Liver (tissue), 7 donors: ENCODE measurements at regions not wholly inside any gene's neighbourhood (a gene's known extent, or its start where the extent isn't known, plus 50 kb on each side); places are given as distances from the start of the nearest gene placed in this dataset.

ENCODE experiments used
- DNase-seq: peaks from one replicate; pipeline ENCODE4 v3.0.0-alpha.2; 2017; ENCODE audit warnings: low spot score
- H3K27ac ChIP-seq, 2 donors: one replicate each; pipeline ENCODE4 v1.7.0; 2013; ENCODE audit warnings: inconsistent platforms in 2 of 2, low read length in 2 of 2, control low read depth in 1 of 2, low read depth in 1 of 2, mild to moderate bottlenecking in 1 of 2
- H3K27me3 ChIP-seq, 4 donors: one replicate each; pipeline versions ENCODE4 v1.6.1 to v1.7.0; 2013; ENCODE audit warnings: low read length in 3 of 4, inconsistent platforms in 1 of 4, mild to moderate bottlenecking in 1 of 4, moderate library complexity in 1 of 4; ENCODE audit not compliant: control insufficient read depth in 4 of 4, insufficient read depth in 4 of 4
- H3K36me3 ChIP-seq, 4 donors: one replicate each; pipeline versions ENCODE4 v1.6.1 to v1.7.0; 2013; ENCODE audit warnings: low read length in 3 of 4, mild to moderate bottlenecking in 3 of 4, low read depth in 1 of 4, moderate library complexity in 1 of 4; ENCODE audit not compliant: control insufficient read depth in 4 of 4, insufficient read depth in 3 of 4
- H3K4me1 ChIP-seq, 4 donors: one replicate each; pipeline versions ENCODE4 v1.6.1 to v1.7.0; 2013; ENCODE audit warnings: low read length in 3 of 4, mild to moderate bottlenecking in 3 of 4, moderate library complexity in 1 of 4; ENCODE audit not compliant: control insufficient read depth in 4 of 4, insufficient read depth in 4 of 4
- H3K4me3 ChIP-seq, 3 donors: one replicate each; pipeline versions ENCODE4 v1.6.1 to v1.7.0; 2013; ENCODE audit warnings: low read length in 3 of 3, control low read depth in 1 of 3, low read depth in 1 of 3, mild to moderate bottlenecking in 1 of 3
- H3K9ac ChIP-seq, 2 donors: one replicate each; pipeline ENCODE4 v1.7.0; 2013; ENCODE audit warnings: low read length in 2 of 2, mild to moderate bottlenecking in 2 of 2, moderate library complexity in 2 of 2, control low read depth in 1 of 2, low read depth in 1 of 2
- H3K9me3 ChIP-seq, 4 donors: one replicate each; pipeline versions ENCODE4 v1.6.1 to v1.7.0; 2013; ENCODE audit warnings: low read length in 3 of 4; ENCODE audit not compliant: control insufficient read depth in 4 of 4
- ATF3 ChIP-seq: IDR thresholded peaks from 2 replicates; pipeline ENCODE4 v1.6.1; 2016; ENCODE audit warnings: antibody characterized with exemption
- EGR1 ChIP-seq, 2 donors: IDR thresholded peaks; 2 replicates each; pipeline ENCODE4 v1.6.1; 2016 to 2018; ENCODE audit warnings: antibody characterized with exemption in 2 of 2, low read depth in 2 of 2
- FOXA1 ChIP-seq: IDR thresholded peaks from 2 replicates; pipeline ENCODE4 v1.6.1; 2016; ENCODE audit warnings: antibody characterized with exemption
- FOXA2 ChIP-seq: IDR thresholded peaks from 2 replicates; pipeline ENCODE4 v1.6.1; 2016; ENCODE audit warnings: antibody characterized with exemption
- GABPA ChIP-seq, 2 donors: IDR thresholded peaks in 1 of 2; conservative IDR thresholded peaks in 1 of 2; 2 replicates each; pipeline ENCODE4 v1.6.1; 2016; ENCODE audit warnings: antibody characterized with exemption in 2 of 2, mild to moderate bottlenecking in 1 of 2, moderate library complexity in 1 of 2
- HNF4A ChIP-seq, 2 donors: conservative IDR thresholded peaks; 2 replicates each; pipeline ENCODE4 v1.6.1; 2016; ENCODE audit warnings: antibody characterized with exemption in 2 of 2, mild to moderate bottlenecking in 2 of 2
- HNF4G ChIP-seq: IDR thresholded peaks from 2 replicates; pipeline ENCODE4 v1.6.1; 2016; ENCODE audit warnings: antibody characterized with exemption
- JUND ChIP-seq, 2 donors: IDR thresholded peaks; 2 replicates each; pipeline ENCODE4 v1.6.1; 2016; ENCODE audit warnings: antibody characterized with exemption in 2 of 2
- MAX ChIP-seq: IDR thresholded peaks from 2 replicates; pipeline ENCODE4 v1.6.1; 2016; ENCODE audit warnings: antibody characterized with exemption
- NR2F2 ChIP-seq: IDR thresholded peaks from 2 replicates; pipeline ENCODE4 v1.6.1; 2016; ENCODE audit warnings: antibody characterized with exemption
- RAD21 ChIP-seq, 2 donors: IDR thresholded peaks; 2 replicates each; pipeline ENCODE4 v1.6.1; 2016; ENCODE audit warnings: antibody characterized with exemption in 2 of 2, mild to moderate bottlenecking in 2 of 2
- REST ChIP-seq: IDR thresholded peaks from 2 replicates; pipeline ENCODE4 v1.6.1; 2016; ENCODE audit warnings: antibody characterized with exemption, mild to moderate bottlenecking
- SP1 ChIP-seq: IDR thresholded peaks from 2 replicates; pipeline ENCODE4 v1.6.1; 2018; ENCODE audit warnings: antibody characterized with exemption, mild to moderate bottlenecking
- TAF1 ChIP-seq: conservative IDR thresholded peaks from 2 replicates; pipeline ENCODE4 v1.6.1; 2016; ENCODE audit warnings: antibody characterized with exemption, mild to moderate bottlenecking
- YY1 ChIP-seq: IDR thresholded peaks from 2 replicates; pipeline ENCODE4 v1.6.1; 2016; ENCODE audit warnings: antibody characterized with exemption, mild to moderate bottlenecking
- ZBTB33 ChIP-seq: IDR thresholded peaks from 2 replicates; pipeline ENCODE4 v1.6.1; 2016; ENCODE audit warnings: antibody characterized with exemption
- WGBS: extraction: QIAGEN DNeasy Blood & Tissue Kit; methylation state at CpG from one replicate; pipeline ENCODE4 v1.1.7; 2013; 5-methylcytosine and 5-hydroxymethylcytosine counted together
- donor health status: healthy.
- donor health status: healthy.
- donor health status: healthy.
- donor health status: healthy.

- TF ChIP-seq NR2F2 (no peak), YY1 (no peak), GABPA (IDR thresholded peaks at IDR 0.05 in 1 of 2, conservative IDR thresholded peaks at IDR 0.05 in 1 of 2) (no peak)
- H3K36me3 ChIP-seq, result no peaks in the 10 kb centered on the region
- no peak for DNase-seq
- H3K27ac ChIP-seq, result no peak overlapping the region
- WGBS, result 72% methylated on average over 2 of the region's 2 CpGs
- no peaks in the 10 kb centered on the region for H3K4me1 ChIP-seq
- H3K27me3 ChIP-seq, result no peaks in the 10 kb centered on the region
- H3K9ac ChIP-seq, result no peak overlapping the region
- H3K4me3 ChIP-seq, result no peak overlapping the region
- no peaks in the 10 kb centered on the region for H3K9me3 ChIP-seq
Observed at GRCh38 chr6:111989743-111990142, 64.2 kb upstream of the CCN6 start.

GRCh38 chr6:111990214-111990613 is 63.7 kb upstream of the CCN6 start:
- H3K27ac ChIP-seq, result no peak overlapping the region
- H3K9me3 ChIP-seq, result no peaks in the 10 kb centered on the region
- no peak for DNase-seq
- no peaks in the 10 kb centered on the region for H3K4me1 ChIP-seq
- no peaks in the 10 kb centered on the region for H3K36me3 ChIP-seq
- 82% methylated on average over 2 of the region's 2 CpGs for WGBS
- H3K4me3 ChIP-seq, result no peak overlapping the region
- no peak for TF ChIP-seq ATF3
- no peak for TF ChIP-seq REST
- TF ChIP-seq FOXA2, result no peak
- no peak for TF ChIP-seq RAD21 (IDR thresholded peaks at IDR 0.05)
- no peak for TF ChIP-seq FOXA1
- TF ChIP-seq ZBTB33, result no peak
- no peak for TF ChIP-seq NR2F2
- TF ChIP-seq SP1, result no peak
- TF ChIP-seq MAX, result no peak
- TF ChIP-seq HNF4G, result no peak
- TF ChIP-seq HNF4A (conservative IDR thresholded peaks at IDR 0.05), result no peak
- no peak for TF ChIP-seq TAF1
- no peak for TF ChIP-seq JUND (IDR thresholded peaks at IDR 0.05)
- H3K27me3 ChIP-seq, result no peaks in the 10 kb centered on the region
- H3K9ac ChIP-seq, result no peak overlapping the region

- Histone ChIP-seq H3K27me3 (no peaks in the 10 kb centered on the region), H3K4me1 (peaks cover 0 to 3% (median 0%) of the 10 kb centered on the region in 4 donors), H3K9me3 (no peaks in the 10 kb centered on the region), H3K4me3 (no peak overlapping the region), H3K27ac (no peak overlapping the region), H3K36me3 (no peaks in the 10 kb centered on the region), H3K9ac (no peak overlapping the region)
- DNase-seq, result no peak
- WGBS, result 86% methylated on average over 4 of the region's 4 CpGs
- TF ChIP-seq FOXA1 (no peak), TAF1 (no peak), HNF4G (no peak), MAX (no peak), JUND (IDR thresholded peaks at IDR 0.05) (no peak), YY1 (no peak), EGR1 (IDR thresholded peaks at IDR 0.05; ENCODE audit: low read depth in 2 of 2) (no peak), GABPA (IDR thresholded peaks at IDR 0.05 in 1 of 2, conservative IDR thresholded peaks at IDR 0.05 in 1 of 2) (no peak)
Observed at GRCh38 chr6:111992851-111993250, 61.1 kb upstream of the CCN6 start.
